Tibial nerve (tissue), 4 donors: ENCODE measurements at regions not wholly inside any gene's neighbourhood (a gene's known extent, or its start where the extent isn't known, plus 50 kb on each side); places are given as distances from the start of the nearest gene placed in this dataset.

Experiments used
- EP300 ChIP-seq, 2 donors: sonication (generic); formaldehyde crosslinking; IDR thresholded peaks; one replicate each; pipeline ENCODE4 v1.6.1; 2017; ENCODE audit warnings: antibody characterized with exemption in 2 of 2, mild to moderate bottlenecking in 1 of 2
- POLR2A ChIP-seq, 2 donors: fragments of 450-650 bp; IDR thresholded peaks; one replicate each; pipeline ENCODE4 v1.6.1; 2017; ENCODE audit warnings: antibody characterized with exemption in 2 of 2, mild to moderate bottlenecking in 2 of 2, moderate library complexity in 2 of 2
- TF ChIP-seq, protein P1 (sequence below), 5 experiments: fragments of 200-600 bp in 3 of 5; fragments of 450-650 bp in 2 of 5; sonication (generic) in 3 of 5; IDR thresholded peaks; one replicate each; pipeline ENCODE4 v1.5.1; 2016 to 2019; ENCODE audit warnings: antibody characterized with exemption in 5 of 5, mild to moderate bottlenecking in 3 of 5, moderate library complexity in 2 of 5

GRCh38 chr2:6793371-6793770 is 72.3 kb downstream of the CMPK2 start:
- TF ChIP-seq, protein P1, sequence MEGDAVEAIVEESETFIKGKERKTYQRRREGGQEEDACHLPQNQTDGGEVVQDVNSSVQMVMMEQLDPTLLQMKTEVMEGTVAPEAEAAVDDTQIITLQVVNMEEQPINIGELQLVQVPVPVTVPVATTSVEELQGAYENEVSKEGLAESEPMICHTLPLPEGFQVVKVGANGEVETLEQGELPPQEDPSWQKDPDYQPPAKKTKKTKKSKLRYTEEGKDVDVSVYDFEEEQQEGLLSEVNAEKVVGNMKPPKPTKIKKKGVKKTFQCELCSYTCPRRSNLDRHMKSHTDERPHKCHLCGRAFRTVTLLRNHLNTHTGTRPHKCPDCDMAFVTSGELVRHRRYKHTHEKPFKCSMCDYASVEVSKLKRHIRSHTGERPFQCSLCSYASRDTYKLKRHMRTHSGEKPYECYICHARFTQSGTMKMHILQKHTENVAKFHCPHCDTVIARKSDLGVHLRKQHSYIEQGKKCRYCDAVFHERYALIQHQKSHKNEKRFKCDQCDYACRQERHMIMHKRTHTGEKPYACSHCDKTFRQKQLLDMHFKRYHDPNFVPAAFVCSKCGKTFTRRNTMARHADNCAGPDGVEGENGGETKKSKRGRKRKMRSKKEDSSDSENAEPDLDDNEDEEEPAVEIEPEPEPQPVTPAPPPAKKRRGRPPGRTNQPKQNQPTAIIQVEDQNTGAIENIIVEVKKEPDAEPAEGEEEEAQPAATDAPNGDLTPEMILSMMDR (IDR thresholded peaks at IDR 0.05): no peak
- TF ChIP-seq EP300 (IDR thresholded peaks at IDR 0.05): no peak
- TF ChIP-seq POLR2A (IDR thresholded peaks at IDR 0.05): no peak
